ENCODE measurements at regions not wholly inside any gene's neighbourhood (a gene's known extent, or its start where the extent isn't known, plus 50 kb on each side); places are given as distances from the start of the nearest gene placed in this dataset.

DNA sequence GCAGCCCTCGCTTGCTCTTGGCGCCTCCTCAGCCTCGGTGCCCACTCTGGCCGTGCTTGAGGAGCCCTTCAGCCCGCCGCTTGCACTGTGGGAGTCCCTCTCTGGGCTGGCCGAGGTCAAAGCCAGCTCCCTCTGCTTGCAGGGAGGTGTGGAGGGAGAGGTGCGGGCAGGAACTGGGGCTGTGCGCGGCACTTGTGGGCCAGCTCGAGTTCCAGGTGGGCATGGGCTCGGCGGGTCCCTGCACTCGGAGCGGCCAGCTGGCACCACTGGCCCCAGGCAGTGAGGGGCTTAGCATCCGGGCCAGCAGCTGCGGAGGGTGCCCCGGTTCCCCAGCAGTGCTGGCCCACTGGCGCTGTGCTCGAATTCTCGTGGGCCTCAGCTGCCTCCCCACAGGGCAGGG, 152.1 kb upstream of the SEMA3C start:
- no peak for TF ChIP-seq POLR2AphosphoS5 (IDR thresholded peaks at IDR 0.05)
- TF ChIP-seq, protein P1, sequence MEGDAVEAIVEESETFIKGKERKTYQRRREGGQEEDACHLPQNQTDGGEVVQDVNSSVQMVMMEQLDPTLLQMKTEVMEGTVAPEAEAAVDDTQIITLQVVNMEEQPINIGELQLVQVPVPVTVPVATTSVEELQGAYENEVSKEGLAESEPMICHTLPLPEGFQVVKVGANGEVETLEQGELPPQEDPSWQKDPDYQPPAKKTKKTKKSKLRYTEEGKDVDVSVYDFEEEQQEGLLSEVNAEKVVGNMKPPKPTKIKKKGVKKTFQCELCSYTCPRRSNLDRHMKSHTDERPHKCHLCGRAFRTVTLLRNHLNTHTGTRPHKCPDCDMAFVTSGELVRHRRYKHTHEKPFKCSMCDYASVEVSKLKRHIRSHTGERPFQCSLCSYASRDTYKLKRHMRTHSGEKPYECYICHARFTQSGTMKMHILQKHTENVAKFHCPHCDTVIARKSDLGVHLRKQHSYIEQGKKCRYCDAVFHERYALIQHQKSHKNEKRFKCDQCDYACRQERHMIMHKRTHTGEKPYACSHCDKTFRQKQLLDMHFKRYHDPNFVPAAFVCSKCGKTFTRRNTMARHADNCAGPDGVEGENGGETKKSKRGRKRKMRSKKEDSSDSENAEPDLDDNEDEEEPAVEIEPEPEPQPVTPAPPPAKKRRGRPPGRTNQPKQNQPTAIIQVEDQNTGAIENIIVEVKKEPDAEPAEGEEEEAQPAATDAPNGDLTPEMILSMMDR (IDR thresholded peaks at IDR 0.05), result no peak

Data from esophagus muscularis mucosa (tissue), 3 donors.